GM19452 (cell line): ENCODE measurements at regions not wholly inside any gene's neighbourhood (a gene's known extent, or its start where the extent isn't known, plus 50 kb on each side); places are given as distances from the start of the nearest gene placed in this dataset.
"Not testable (repeated sequence)": the region's sequence is repeated elsewhere in the genome, so short reads cannot be mapped to it uniquely, and the experiment has no call there.

Source experiments
- ATAC-seq: cut with Tn5 transposase; IDR thresholded peaks from one replicate; pipeline ENCODE4 v1.9.1; 2021; ENCODE audit not compliant: unreplicated experiment

- ATAC-seq: not testable (repeated sequence)
Observed at GRCh38 chr9:41771693-41772092, 357.5 kb downstream of the CNTNAP3B start.

- ATAC-seq: not testable (repeated sequence)
Observed at GRCh38 chr9:41754822-41755221, 374.4 kb downstream of the CNTNAP3B start.

GRCh38 chr9:41754403-41754802 is 374.8 kb downstream of the CNTNAP3B start:
- ATAC-seq: not testable (repeated sequence)

- ATAC-seq: not testable (repeated sequence)
Observed at GRCh38 chr9:41741897-41742296, 387.3 kb downstream of the CNTNAP3B start.

- not testable (repeated sequence) for ATAC-seq
Observed at GRCh38 chr9:41741173-41741572, 388.1 kb downstream of the CNTNAP3B start.

- ATAC-seq: not testable (repeated sequence)
Observed at GRCh38 chr9:41738681-41739080, 390.5 kb downstream of the CNTNAP3B start.

- ATAC-seq: not testable (repeated sequence)
Observed at GRCh38 chr9:41699190-41699589, 430.0 kb downstream of the CNTNAP3B start.

- ATAC-seq: not testable (repeated sequence)
Observed at GRCh38 chr9:41697080-41697479, 432.1 kb downstream of the CNTNAP3B start.

GRCh38 chr9:41679312-41679711 is 449.9 kb downstream of the CNTNAP3B start:
- ATAC-seq: not testable (repeated sequence)

- ATAC-seq: not testable (repeated sequence)
Observed at GRCh38 chr9:41663497-41664036, 465.7 kb downstream of the CNTNAP3B start.

GRCh38 chr9:41658706-41659105 is 469.6 kb upstream of the ZNG1F start:
- ATAC-seq: not testable (repeated sequence)

- ATAC-seq: not testable (repeated sequence)
Observed at GRCh38 chr9:41658116-41658515, 469.0 kb upstream of the ZNG1F start.

- ATAC-seq: not testable (repeated sequence)
Observed at GRCh38 chr9:41657141-41657540, 468.0 kb upstream of the ZNG1F start.

GRCh38 chr9:41655071-41655554 is 466.0 kb upstream of the ZNG1F start:
- not testable (repeated sequence) for ATAC-seq

GRCh38 chr9:41654349-41654748 is 465.2 kb upstream of the ZNG1F start:
- ATAC-seq: not testable (repeated sequence)

- not testable (repeated sequence) for ATAC-seq
Observed at GRCh38 chr9:41653560-41654340, 464.6 kb upstream of the ZNG1F start.

GRCh38 chr9:41652800-41653199 is 463.7 kb upstream of the ZNG1F start:
- not testable (repeated sequence) for ATAC-seq

- not testable (repeated sequence) for ATAC-seq
Observed at GRCh38 chr9:41652100-41652713, 463.1 kb upstream of the ZNG1F start.

- ATAC-seq: not testable (repeated sequence)
Observed at GRCh38 chr9:41650086-41650485, 461.0 kb upstream of the ZNG1F start.

- ATAC-seq: not testable (repeated sequence)
Observed at GRCh38 chr9:41648564-41648963, 459.4 kb upstream of the ZNG1F start.

GRCh38 chr9:41646246-41646645 is 457.1 kb upstream of the ZNG1F start:
- ATAC-seq: not testable (repeated sequence)
